ENCODE measurements at regions not wholly inside any gene's neighbourhood (a gene's known extent, or its start where the extent isn't known, plus 50 kb on each side); places are given as distances from the start of the nearest gene placed in this dataset.

GRCh38 chr7:1305873-1306272 is 73.2 kb downstream of the UNCX start:
- no peaks in the 10 kb centered on the region for H3K36me3 Mint-ChIP-seq (ENCODE audit: low read depth, unreplicated experiment)
- no peak for TF ChIP-seq CTCF (IDR thresholded peaks at IDR 0.05; ENCODE audit: unreplicated experiment)

GRCh38 chr7:1307828-1308227 is 75.2 kb downstream of the UNCX start:
- Mint-ChIP-seq H3K4me3 (ENCODE audit: unreplicated experiment) (no peak overlapping the region), H3K4me1 (ENCODE audit: unreplicated experiment) (no peaks in the 10 kb centered on the region), H3K36me3 (ENCODE audit: low read depth, unreplicated experiment) (no peaks in the 10 kb centered on the region), H3K27ac (ENCODE audit: unreplicated experiment) (no peak overlapping the region), H3K9me3 (ENCODE audit: unreplicated experiment) (peaks cover 4% of the 10 kb centered on the region), H3K27me3 (ENCODE audit: unreplicated experiment) (peaks cover 5% of the 10 kb centered on the region)
- no peak for DNase-seq (ENCODE audit: low spot score)
- TF ChIP-seq CTCF (IDR thresholded peaks at IDR 0.05; ENCODE audit: unreplicated experiment), result no peak

More at GRCh38 chr7:1305873-1306272, 73.2 kb downstream of the UNCX start:
- Mint-ChIP-seq H3K4me1 (ENCODE audit: unreplicated experiment) (no peaks in the 10 kb centered on the region), H3K9me3 (ENCODE audit: unreplicated experiment) (peaks cover 4% of the 10 kb centered on the region), H3K27me3 (ENCODE audit: unreplicated experiment) (peaks cover 5% of the 10 kb centered on the region), H3K27ac (ENCODE audit: unreplicated experiment) (no peak overlapping the region), H3K4me3 (ENCODE audit: unreplicated experiment) (no peak overlapping the region)
- DNase-seq (ENCODE audit: low spot score), result no peak

DNA sequence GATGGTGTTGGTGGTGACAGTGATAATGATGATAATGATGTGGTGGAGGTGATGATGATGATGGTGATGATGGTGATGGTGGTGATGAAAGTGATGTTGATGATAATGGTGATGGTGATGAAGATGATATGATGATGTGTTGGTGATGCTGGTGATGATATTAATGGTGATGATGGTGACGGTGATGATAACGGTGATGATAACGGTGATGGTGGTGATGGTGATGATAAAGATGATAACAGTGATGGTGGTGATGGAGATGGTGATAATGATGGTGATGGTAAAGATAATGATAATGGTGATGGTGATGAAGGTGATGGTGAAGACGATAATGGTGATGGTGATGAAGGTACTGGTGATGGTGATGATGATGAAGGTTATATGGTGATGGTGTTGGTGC is 76.6 kb downstream of the UNCX start:
- no peak for TF ChIP-seq CTCF (IDR thresholded peaks at IDR 0.05; ENCODE audit: unreplicated experiment)
- H3K27ac Mint-ChIP-seq (ENCODE audit: unreplicated experiment), result no peak overlapping the region
- DNase-seq (ENCODE audit: low spot score), result no peak
- H3K36me3 Mint-ChIP-seq (ENCODE audit: low read depth, unreplicated experiment), result no peaks in the 10 kb centered on the region
- peaks cover 4% of the 10 kb centered on the region for H3K9me3 Mint-ChIP-seq (ENCODE audit: unreplicated experiment)
- H3K4me1 Mint-ChIP-seq (ENCODE audit: unreplicated experiment), result no peaks in the 10 kb centered on the region
- no peaks in the 10 kb centered on the region for H3K27me3 Mint-ChIP-seq (ENCODE audit: unreplicated experiment)
- H3K4me3 Mint-ChIP-seq (ENCODE audit: unreplicated experiment), result no peak overlapping the region

DNA sequence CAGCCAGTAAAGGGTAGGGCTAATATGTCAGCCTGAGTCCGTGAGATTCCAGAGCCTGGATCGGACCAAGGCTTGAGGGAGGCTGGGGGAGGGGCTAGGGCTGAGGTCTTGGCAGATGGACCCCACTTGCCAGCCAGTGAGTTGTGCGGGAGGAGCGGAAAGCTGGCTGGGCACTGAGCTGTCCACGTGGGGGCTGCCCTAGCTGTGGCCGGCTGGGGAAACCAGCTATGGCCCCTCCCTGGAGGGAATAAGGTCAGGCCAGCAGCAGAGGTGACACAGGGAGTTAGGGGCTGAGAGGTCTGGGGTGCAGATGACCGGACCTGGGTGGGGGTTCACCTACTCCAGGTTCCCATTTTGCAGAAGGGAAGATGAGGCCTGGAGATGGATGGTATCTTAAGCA is 77.3 kb downstream of the UNCX start:
- no peaks in the 10 kb centered on the region for H3K27me3 Mint-ChIP-seq (ENCODE audit: unreplicated experiment)
- no peak for DNase-seq (ENCODE audit: low spot score)
- H3K4me1 Mint-ChIP-seq (ENCODE audit: unreplicated experiment), result no peaks in the 10 kb centered on the region
- no peak for TF ChIP-seq CTCF (IDR thresholded peaks at IDR 0.05; ENCODE audit: unreplicated experiment)
- peaks cover 4% of the 10 kb centered on the region for H3K9me3 Mint-ChIP-seq (ENCODE audit: unreplicated experiment)
- H3K27ac Mint-ChIP-seq (ENCODE audit: unreplicated experiment), result no peak overlapping the region
- no peaks in the 10 kb centered on the region for H3K36me3 Mint-ChIP-seq (ENCODE audit: low read depth, unreplicated experiment)
- no peak overlapping the region for H3K4me3 Mint-ChIP-seq (ENCODE audit: unreplicated experiment)

GRCh38 chr7:1310936-1311335 is 78.3 kb downstream of the UNCX start:
- TF ChIP-seq CTCF (IDR thresholded peaks at IDR 0.05; ENCODE audit: unreplicated experiment), result no peak
- H3K27me3 Mint-ChIP-seq (ENCODE audit: unreplicated experiment), result no peaks in the 10 kb centered on the region
- H3K4me3 Mint-ChIP-seq (ENCODE audit: unreplicated experiment), result no peak overlapping the region
- no peaks in the 10 kb centered on the region for H3K4me1 Mint-ChIP-seq (ENCODE audit: unreplicated experiment)
- DNase-seq (ENCODE audit: low spot score), result no peak
- H3K27ac Mint-ChIP-seq (ENCODE audit: unreplicated experiment), result no peak overlapping the region
- H3K36me3 Mint-ChIP-seq (ENCODE audit: low read depth, unreplicated experiment), result no peaks in the 10 kb centered on the region
- H3K9me3 Mint-ChIP-seq (ENCODE audit: unreplicated experiment), result peaks cover 4% of the 10 kb centered on the region

All from endothelial cell (in vitro differentiated cells).